H9 (cell line): ENCODE measurements at regions not wholly inside any gene's neighbourhood (a gene's known extent, or its start where the extent isn't known, plus 50 kb on each side); places are given as distances from the start of the nearest gene placed in this dataset.

Source experiments
- DNase-seq: peaks from one replicate; pipeline ENCODE4 v3.0.0-alpha.2; 2017
- H2AFZ ChIP-seq: one replicate; pipeline ENCODE4 v1.6.1; 2013; ENCODE audit warnings: mild to moderate bottlenecking, low read length, control low read depth, moderate library complexity
- H2AK5ac ChIP-seq: 2 replicates; pipeline ENCODE4 v1.6.1; 2013; ENCODE audit warnings: low read length, control low read depth, mixed read lengths; ENCODE audit not compliant: insufficient read length
- H2BK120ac ChIP-seq: one replicate; pipeline ENCODE4 v1.6.1; 2013; ENCODE audit warnings: low read depth, mild to moderate bottlenecking, low read length, control low read depth, inconsistent platforms; ENCODE audit not compliant: poor library complexity, severe bottlenecking
- H2BK12ac ChIP-seq: 2 replicates; pipeline ENCODE4 v1.6.1; 2013; ENCODE audit warnings: low read length, control low read depth, mixed read lengths, low read depth; ENCODE audit not compliant: insufficient read length
- H2BK15ac ChIP-seq: 2 replicates; pipeline ENCODE4 v1.6.1; 2013; ENCODE audit warnings: low read depth, low read length, control low read depth
- H2BK20ac ChIP-seq: one replicate; pipeline ENCODE4 v1.6.1; 2013; ENCODE audit warnings: low read depth, mild to moderate bottlenecking, low read length, control low read depth, inconsistent platforms; ENCODE audit not compliant: poor library complexity, severe bottlenecking
- H2BK5ac ChIP-seq: 2 replicates; pipeline ENCODE4 v1.6.1; 2013; ENCODE audit warnings: low read length, control low read depth, mixed read lengths; ENCODE audit not compliant: insufficient read length
- H3K14ac ChIP-seq: 2 replicates; pipeline ENCODE4 v1.6.1; 2013; ENCODE audit warnings: low read length, control low read depth; ENCODE audit not compliant: insufficient read depth
- H3K18ac ChIP-seq: 2 replicates; pipeline ENCODE4 v1.6.1; 2013; ENCODE audit warnings: low read depth, mild to moderate bottlenecking, mixed read lengths, low read length, control low read depth; ENCODE audit not compliant: insufficient read length
- H3K23ac ChIP-seq: 2 replicates; pipeline ENCODE4 v1.6.1; 2013; ENCODE audit warnings: low read length, control low read depth, mixed read lengths, low read depth; ENCODE audit not compliant: insufficient read length
- H3K23me2 ChIP-seq: 2 replicates; pipeline ENCODE4 v1.6.1; 2013; ENCODE audit warnings: low read depth, mild to moderate bottlenecking, mixed read lengths, low read length, control low read depth; ENCODE audit not compliant: insufficient read length, poor library complexity, severe bottlenecking
- H3K27ac ChIP-seq: 2 replicates; pipeline ENCODE4 v1.5.1; 2013; ENCODE audit warnings: low read length, control low read depth, mixed read lengths, low read depth; ENCODE audit not compliant: insufficient read length
- H3K27me3 ChIP-seq: 2 replicates; pipeline ENCODE4 v1.6.1; 2013; ENCODE audit warnings: low read length, control low read depth, inconsistent platforms; ENCODE audit not compliant: insufficient read depth
- H3K4ac ChIP-seq: 2 replicates; pipeline ENCODE4 v1.6.1; 2013; ENCODE audit warnings: low read depth, mild to moderate bottlenecking, control low read depth, inconsistent platforms, low read length, moderate library complexity
- H3K4me1 ChIP-seq: 2 replicates; pipeline ENCODE4 v1.6.1; 2013; ENCODE audit warnings: low read length, control low read depth, inconsistent platforms; ENCODE audit not compliant: insufficient read depth
- H3K4me2 ChIP-seq: 2 replicates; pipeline ENCODE4 v1.6.1; 2013; ENCODE audit warnings: low read length, control low read depth, mixed read lengths; ENCODE audit not compliant: insufficient read length, insufficient read depth
- H3K56ac ChIP-seq: 2 replicates; pipeline ENCODE4 v1.6.1; 2013; ENCODE audit warnings: low read depth, mild to moderate bottlenecking, mixed read lengths, low read length, control low read depth; ENCODE audit not compliant: insufficient read length
- H3K79me1 ChIP-seq: 2 replicates; pipeline ENCODE4 v1.6.1; 2013; ENCODE audit warnings: low read depth, mild to moderate bottlenecking, moderate library complexity, low read length, control low read depth, inconsistent platforms; ENCODE audit not compliant: insufficient read depth, poor library complexity, severe bottlenecking
- H3K79me2 ChIP-seq: 2 replicates; pipeline ENCODE4 v1.6.1; 2013; ENCODE audit warnings: low read length, control low read depth, inconsistent platforms; ENCODE audit not compliant: insufficient read depth
- H3K9ac ChIP-seq: 2 replicates; pipeline ENCODE4 v1.6.1; 2013; ENCODE audit warnings: low read length, control low read depth, mixed read lengths; ENCODE audit not compliant: insufficient read length; ENCODE audit errors: extremely low read depth
- H3K9me3 ChIP-seq: one replicate; pipeline ENCODE4 v1.6.1; 2013; ENCODE audit warnings: low read depth, low read length, inconsistent platforms; ENCODE audit not compliant: control insufficient read depth
- H3T11ph ChIP-seq: one replicate; pipeline ENCODE4 v1.6.1; 2013; ENCODE audit warnings: mild to moderate bottlenecking, low read length, control low read depth, inconsistent platforms
- H4K20me1 ChIP-seq: one replicate; pipeline ENCODE4 v1.6.1; 2013; ENCODE audit not compliant: control insufficient read depth, insufficient read length, insufficient read depth
- H4K5ac ChIP-seq: 2 replicates; pipeline ENCODE4 v1.6.1; 2013; ENCODE audit warnings: low read depth, mild to moderate bottlenecking, mixed read lengths, low read length, control low read depth; ENCODE audit not compliant: insufficient read length
- H4K8ac ChIP-seq: replicated peaks from 2 replicates; pipeline ENCODE4 v1.6.1; 2013; ENCODE audit warnings: low read length, control low read depth, mixed read lengths, low read depth; ENCODE audit not compliant: insufficient read length
- H4K91ac ChIP-seq: 2 replicates; pipeline ENCODE4 v1.6.1; 2013; ENCODE audit warnings: low read depth, mild to moderate bottlenecking, moderate library complexity, mixed read lengths, low read length, control low read depth; ENCODE audit not compliant: insufficient read length
- H3K27ac Mint-ChIP-seq, 3 experiments: 2 replicates in 2 of 3; 3 replicates in 1 of 3; pipeline ENCODE4 v1.8.0; 2020 to 2021; ENCODE audit warnings: mixed read lengths in 3 of 3, mild to moderate bottlenecking in 1 of 3, moderate library complexity in 1 of 3
- H3K27me3 Mint-ChIP-seq: 2 replicates; pipeline ENCODE4 v1.8.0; 2021; ENCODE audit warnings: low read depth, mild to moderate bottlenecking, moderate library complexity, mixed read lengths
- H3K36me3 Mint-ChIP-seq, 3 experiments: 2 replicates in 2 of 3; 3 replicates in 1 of 3; pipeline ENCODE4 v1.8.0; 2020 to 2021; ENCODE audit warnings: low read depth in 3 of 3, mixed read lengths in 3 of 3; ENCODE audit not compliant: insufficient read depth in 1 of 3
- H3K4me1 Mint-ChIP-seq, 2 experiments: 2 replicates each; pipeline ENCODE4 v1.8.0; 2020; ENCODE audit warnings: mixed read lengths in 2 of 2
- H3K4me3 Mint-ChIP-seq, 2 experiments: 2 replicates in 1 of 2; 3 replicates in 1 of 2; pipeline ENCODE4 v1.8.0; 2020 to 2021; ENCODE audit warnings: mild to moderate bottlenecking in 2 of 2, mixed read lengths in 2 of 2, moderate library complexity in 1 of 2
- H3K9me3 Mint-ChIP-seq, 2 experiments: 2 replicates in 1 of 2; 3 replicates in 1 of 2; pipeline ENCODE4 v1.8.0; 2020; ENCODE audit warnings: mild to moderate bottlenecking in 2 of 2, mixed read lengths in 2 of 2, moderate library complexity in 1 of 2
- CTCF ChIP-seq: fragments of 200-600 bp; sonication (generic); conservative IDR thresholded peaks from 3 replicates; pipeline ENCODE4 v1.8.0; 2021; ENCODE audit warnings: antibody characterized with exemption, mild to moderate bottlenecking

GRCh38 chr5:167320019-167320418 lies 971.4 kb upstream of the WWC1 start:
- TF ChIP-seq CTCF = no peak
- Histone ChIP-seq H2AK5ac (no peak overlapping the region), H2AFZ (no peak overlapping the region), H3K79me1 (no peaks in the 10 kb centered on the region), H3K79me2 (no peaks in the 10 kb centered on the region), H2BK120ac (no peak overlapping the region), H3K9ac (no peak overlapping the region), H3K23ac (no peak overlapping the region), H3K56ac (no peak overlapping the region), H3K27me3 (no peaks in the 10 kb centered on the region), H3T11ph (no peak overlapping the region), H3K9me3 (no peaks in the 10 kb centered on the region), H3K4ac (no peak overlapping the region), H2BK15ac (no peak overlapping the region), H3K27ac (no peak overlapping the region), H2BK20ac (no peak overlapping the region), H3K23me2 (no peaks in the 10 kb centered on the region), H4K20me1 (no peaks in the 10 kb centered on the region), H4K5ac (no peak overlapping the region), H2BK12ac (no peak overlapping the region), H4K91ac (no peak overlapping the region), H3K4me2 (no peak overlapping the region), H3K14ac (no peak overlapping the region), H3K4me1 (peaks cover 6% of the 10 kb centered on the region; the same call in 1 of the 2 replicates), H4K8ac (no peak overlapping the region), H3K18ac (no peak overlapping the region), H2BK5ac (no peak overlapping the region)
- H3K27ac Mint-ChIP-seq = no peak overlapping the region
- H3K9me3 Mint-ChIP-seq = peaks cover 0 to 9% of the 10 kb centered on the region in 2 experiments; a peak in 1 of 5 replicates
- no peak for DNase-seq
- peaks cover 0 to 12% (median 2%) of the 10 kb centered on the region in 3 experiments; a peak in 2 of 7 replicates for H3K36me3 Mint-ChIP-seq
- H3K27me3 Mint-ChIP-seq = no peaks in the 10 kb centered on the region
- H3K4me1 Mint-ChIP-seq = peaks cover 19 to 31% of the 10 kb centered on the region in 2 experiments
- no peak overlapping the region for H3K4me3 Mint-ChIP-seq
